Ovary (tissue), 3 donors: ENCODE measurements at regions not wholly inside any gene's neighbourhood (a gene's known extent, or its start where the extent isn't known, plus 50 kb on each side); places are given as distances from the start of the nearest gene placed in this dataset.

Experiments used
- EP300 ChIP-seq: sonication (generic); formaldehyde crosslinking; IDR thresholded peaks from one replicate; pipeline ENCODE4 v1.6.1; 2017; ENCODE audit warnings: antibody characterized with exemption
- POLR2A ChIP-seq: fragments of 450-650 bp; IDR thresholded peaks from one replicate; pipeline ENCODE4 v1.6.1; 2017; ENCODE audit warnings: antibody characterized with exemption, mild to moderate bottlenecking, moderate library complexity
- TF ChIP-seq, protein P1 (sequence below), 3 donors: fragments of 450-650 bp in 2 of 3; fragments of 200-600 bp in 1 of 3; IDR thresholded peaks; one replicate each; pipeline versions ENCODE4 v1.5.1 to v1.8.0; 2016 to 2022; ENCODE audit warnings: antibody characterized with exemption in 3 of 3, mild to moderate bottlenecking in 1 of 3
- donor health status: DM: no; HTN: no; CAD: no.

DNA sequence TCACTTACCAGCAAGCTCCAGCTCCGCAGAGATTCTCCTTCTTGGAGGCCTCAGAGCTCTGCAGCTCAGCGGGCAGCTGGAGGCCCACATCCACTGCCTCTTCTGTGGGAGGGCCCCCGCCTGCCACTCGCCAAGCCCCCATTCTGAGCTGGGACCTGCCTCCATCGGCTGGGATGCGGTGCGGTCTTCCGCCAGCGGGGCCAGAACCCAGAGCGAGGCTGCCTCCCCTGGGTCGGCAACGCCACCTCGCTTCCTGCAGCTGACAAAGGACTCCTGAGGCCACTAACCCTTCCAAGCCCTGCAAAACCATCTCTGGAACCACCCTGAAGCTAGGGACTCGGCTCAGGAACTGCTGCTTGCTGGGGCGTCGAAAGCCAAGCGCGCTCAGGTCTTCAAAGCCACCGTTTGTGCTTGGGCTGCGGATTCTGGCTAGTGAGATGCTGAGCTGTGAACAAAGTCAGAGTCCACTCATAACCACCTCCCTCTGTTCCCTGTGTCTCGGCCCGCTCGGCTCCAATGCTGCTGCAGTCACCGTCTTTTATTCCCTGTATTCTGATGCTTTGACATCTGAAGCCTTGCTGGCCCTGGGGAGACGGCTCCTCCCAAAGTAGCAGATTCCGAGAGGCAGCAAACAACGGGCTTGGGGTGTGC is 174.3 kb downstream of the ENGASE start:
- TF ChIP-seq, protein P1, sequence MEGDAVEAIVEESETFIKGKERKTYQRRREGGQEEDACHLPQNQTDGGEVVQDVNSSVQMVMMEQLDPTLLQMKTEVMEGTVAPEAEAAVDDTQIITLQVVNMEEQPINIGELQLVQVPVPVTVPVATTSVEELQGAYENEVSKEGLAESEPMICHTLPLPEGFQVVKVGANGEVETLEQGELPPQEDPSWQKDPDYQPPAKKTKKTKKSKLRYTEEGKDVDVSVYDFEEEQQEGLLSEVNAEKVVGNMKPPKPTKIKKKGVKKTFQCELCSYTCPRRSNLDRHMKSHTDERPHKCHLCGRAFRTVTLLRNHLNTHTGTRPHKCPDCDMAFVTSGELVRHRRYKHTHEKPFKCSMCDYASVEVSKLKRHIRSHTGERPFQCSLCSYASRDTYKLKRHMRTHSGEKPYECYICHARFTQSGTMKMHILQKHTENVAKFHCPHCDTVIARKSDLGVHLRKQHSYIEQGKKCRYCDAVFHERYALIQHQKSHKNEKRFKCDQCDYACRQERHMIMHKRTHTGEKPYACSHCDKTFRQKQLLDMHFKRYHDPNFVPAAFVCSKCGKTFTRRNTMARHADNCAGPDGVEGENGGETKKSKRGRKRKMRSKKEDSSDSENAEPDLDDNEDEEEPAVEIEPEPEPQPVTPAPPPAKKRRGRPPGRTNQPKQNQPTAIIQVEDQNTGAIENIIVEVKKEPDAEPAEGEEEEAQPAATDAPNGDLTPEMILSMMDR (IDR thresholded peaks at IDR 0.05): no peak
- TF ChIP-seq POLR2A (no peak), EP300 (no peak)
